ENCODE measurements at regions not wholly inside any gene's neighbourhood (a gene's known extent, or its start where the extent isn't known, plus 50 kb on each side); places are given as distances from the start of the nearest gene placed in this dataset.

DNA sequence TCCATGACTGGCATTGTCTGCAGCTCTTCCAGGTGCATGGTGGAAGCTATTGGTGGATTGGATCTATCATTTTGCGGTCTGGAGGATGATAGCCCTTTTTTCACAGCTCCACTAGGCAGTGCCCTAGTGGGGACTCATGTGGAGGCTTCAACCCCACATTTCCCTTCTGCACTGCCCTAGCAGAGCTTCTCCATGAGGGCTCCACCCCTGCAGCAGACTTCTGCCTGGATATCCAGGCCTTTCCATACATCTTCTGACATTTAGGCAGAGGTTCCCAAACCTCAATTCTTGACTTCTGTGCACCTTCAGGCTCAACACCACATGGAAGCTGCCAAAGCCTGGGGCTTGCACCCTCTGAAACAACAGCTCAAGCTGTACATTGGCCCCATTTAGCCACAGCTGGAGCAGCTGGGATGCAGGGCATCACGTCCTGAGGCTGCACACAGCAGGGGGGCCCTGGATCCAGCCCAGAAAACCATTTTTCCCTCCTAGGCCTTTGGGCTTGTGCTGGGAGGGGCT lies 800.2 kb upstream of the MIR17HG start:
- no peaks in the 10 kb centered on the region for H3K79me2 ChIP-seq (ENCODE audit: insufficient read depth, low read length)
- no peaks in the 10 kb centered on the region; a peak in 2 of 4 replicates for H3K9me3 ChIP-seq (ENCODE audit: control insufficient read depth in 1 of 2, insufficient read depth in 1 of 2, low read depth in 1 of 2, low read length in 2 of 2)
- ATAC-seq (no peak), DNase-seq (ENCODE audit: low read depth, low spot score) (no peak)
- TF ChIP-seq CBX3 (IDR thresholded peaks at IDR 0.05; ENCODE audit: low read depth), result no peak
- no peak for TF ChIP-seq FOSL1 (IDR thresholded peaks at IDR 0.05; ENCODE audit: low read depth)
- no peak for TF ChIP-seq SIN3A (IDR thresholded peaks at IDR 0.05; ENCODE audit: low read depth)
- no peak for TF ChIP-seq JUND (IDR thresholded peaks at IDR 0.05)
- TF ChIP-seq TCF7L2 (IDR thresholded peaks at IDR 0.05; ENCODE audit: borderline replicate concordance, extremely low read depth, insufficient read depth, insufficient read length), result no peak
- no peak for TF ChIP-seq SRF (IDR thresholded peaks at IDR 0.05; ENCODE audit: low read depth)
- no peak for TF ChIP-seq EZH2phosphoT487 (IDR thresholded peaks at IDR 0.05; ENCODE audit: borderline replicate concordance)
- TF ChIP-seq, protein P1, sequence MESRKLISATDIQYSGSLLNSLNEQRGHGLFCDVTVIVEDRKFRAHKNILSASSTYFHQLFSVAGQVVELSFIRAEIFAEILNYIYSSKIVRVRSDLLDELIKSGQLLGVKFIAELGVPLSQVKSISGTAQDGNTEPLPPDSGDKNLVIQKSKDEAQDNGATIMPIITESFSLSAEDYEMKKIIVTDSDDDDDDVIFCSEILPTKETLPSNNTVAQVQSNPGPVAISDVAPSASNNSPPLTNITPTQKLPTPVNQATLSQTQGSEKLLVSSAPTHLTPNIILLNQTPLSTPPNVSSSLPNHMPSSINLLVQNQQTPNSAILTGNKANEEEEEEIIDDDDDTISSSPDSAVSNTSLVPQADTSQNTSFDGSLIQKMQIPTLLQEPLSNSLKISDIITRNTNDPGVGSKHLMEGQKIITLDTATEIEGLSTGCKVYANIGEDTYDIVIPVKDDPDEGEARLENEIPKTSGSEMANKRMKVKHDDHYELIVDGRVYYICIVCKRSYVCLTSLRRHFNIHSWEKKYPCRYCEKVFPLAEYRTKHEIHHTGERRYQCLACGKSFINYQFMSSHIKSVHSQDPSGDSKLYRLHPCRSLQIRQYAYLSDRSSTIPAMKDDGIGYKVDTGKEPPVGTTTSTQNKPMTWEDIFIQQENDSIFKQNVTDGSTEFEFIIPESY (IDR thresholded peaks at IDR 0.05; ENCODE audit: extremely low read depth, insufficient replicate concordance, low read length), result no peak
- TF ChIP-seq ZFX (IDR thresholded peaks at IDR 0.05), result no peak
- TF ChIP-seq, protein P2, sequence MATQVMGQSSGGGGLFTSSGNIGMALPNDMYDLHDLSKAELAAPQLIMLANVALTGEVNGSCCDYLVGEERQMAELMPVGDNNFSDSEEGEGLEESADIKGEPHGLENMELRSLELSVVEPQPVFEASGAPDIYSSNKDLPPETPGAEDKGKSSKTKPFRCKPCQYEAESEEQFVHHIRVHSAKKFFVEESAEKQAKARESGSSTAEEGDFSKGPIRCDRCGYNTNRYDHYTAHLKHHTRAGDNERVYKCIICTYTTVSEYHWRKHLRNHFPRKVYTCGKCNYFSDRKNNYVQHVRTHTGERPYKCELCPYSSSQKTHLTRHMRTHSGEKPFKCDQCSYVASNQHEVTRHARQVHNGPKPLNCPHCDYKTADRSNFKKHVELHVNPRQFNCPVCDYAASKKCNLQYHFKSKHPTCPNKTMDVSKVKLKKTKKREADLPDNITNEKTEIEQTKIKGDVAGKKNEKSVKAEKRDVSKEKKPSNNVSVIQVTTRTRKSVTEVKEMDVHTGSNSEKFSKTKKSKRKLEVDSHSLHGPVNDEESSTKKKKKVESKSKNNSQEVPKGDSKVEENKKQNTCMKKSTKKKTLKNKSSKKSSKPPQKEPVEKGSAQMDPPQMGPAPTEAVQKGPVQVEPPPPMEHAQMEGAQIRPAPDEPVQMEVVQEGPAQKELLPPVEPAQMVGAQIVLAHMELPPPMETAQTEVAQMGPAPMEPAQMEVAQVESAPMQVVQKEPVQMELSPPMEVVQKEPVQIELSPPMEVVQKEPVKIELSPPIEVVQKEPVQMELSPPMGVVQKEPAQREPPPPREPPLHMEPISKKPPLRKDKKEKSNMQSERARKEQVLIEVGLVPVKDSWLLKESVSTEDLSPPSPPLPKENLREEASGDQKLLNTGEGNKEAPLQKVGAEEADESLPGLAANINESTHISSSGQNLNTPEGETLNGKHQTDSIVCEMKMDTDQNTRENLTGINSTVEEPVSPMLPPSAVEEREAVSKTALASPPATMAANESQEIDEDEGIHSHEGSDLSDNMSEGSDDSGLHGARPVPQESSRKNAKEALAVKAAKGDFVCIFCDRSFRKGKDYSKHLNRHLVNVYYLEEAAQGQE (IDR thresholded peaks at IDR 0.05; ENCODE audit: low read depth), result no peak
- TF ChIP-seq POLR2AphosphoS5 (IDR thresholded peaks at IDR 0.05; ENCODE audit: low read depth, low read length), result no peak
- TF ChIP-seq POLR2A (IDR thresholded peaks at IDR 0.05; ENCODE audit: borderline replicate concordance, extremely low read depth, insufficient read depth, insufficient read length), result no peak
- no peak for TF ChIP-seq ELF1 (IDR thresholded peaks at IDR 0.05; ENCODE audit: borderline replicate concordance, low read depth)
- no peak for TF ChIP-seq EZH2 (IDR thresholded peaks at IDR 0.05)
- no peak for TF ChIP-seq YY1 (IDR thresholded peaks at IDR 0.05; ENCODE audit: extremely low read depth, insufficient replicate concordance, low read depth, low read length)
- no peak for TF ChIP-seq RAD21 (IDR thresholded peaks at IDR 0.05; ENCODE audit: low read depth)
- no peak for TF ChIP-seq SP1 (IDR thresholded peaks at IDR 0.05; ENCODE audit: low read depth)
- no peak for TF ChIP-seq CEBPB (IDR thresholded peaks at IDR 0.05; ENCODE audit: low read depth)
- H3K9me2 ChIP-seq (ENCODE audit: insufficient read depth), result no peaks in the 10 kb centered on the region
- no peaks in the 10 kb centered on the region for H4K20me1 ChIP-seq (ENCODE audit: insufficient read depth)
- ChIA-PET POLR2A (no interaction called here), CTCF (no interaction called here), RAD21 (ENCODE audit: low non-redundant PET in 1 of 2, low total read pairs in 2 of 2, uncharacterized antibody in 2 of 2, unreplicated experiment in 2 of 2) (no interaction called here)
- intact Hi-C loops (cut with micrococcal nuclease), result no loop called here
- BruUV-seq (replicated peaks), result no TSS peak
- H3K36me3 ChIP-seq (ENCODE audit: control insufficient read depth in 1 of 2, insufficient read depth in 2 of 2, low read length in 2 of 2), result no peaks in the 10 kb centered on the region
- H3K4me3 ChIP-seq (replicated peaks in 1 of 2; ENCODE audit: low read depth in 1 of 2, low read length in 2 of 2), result no peak overlapping the region
- H2AFZ ChIP-seq (ENCODE audit: low read depth, low read length, poor library complexity, severe bottlenecking), result no peak overlapping the region
- no peaks in the 10 kb centered on the region for H3K27me3 ChIP-seq (ENCODE audit: insufficient read depth, low read length)
- H3K4me1 ChIP-seq (ENCODE audit: control insufficient read depth in 1 of 2, insufficient read depth in 2 of 2, low read length in 2 of 2), result no peaks in the 10 kb centered on the region
- no peak overlapping the region for H3K4me2 ChIP-seq (ENCODE audit: low read length)
- H3K9ac ChIP-seq (ENCODE audit: low read length), result no peak overlapping the region
- no peak overlapping the region for H3K27ac ChIP-seq (ENCODE audit: low read depth, low read length)

All from HCT116 (cell line).